H1 (cell line): ENCODE measurements at regions not wholly inside any gene's neighbourhood (a gene's known extent, or its start where the extent isn't known, plus 50 kb on each side); places are given as distances from the start of the nearest gene placed in this dataset.

ENCODE experiments used
- EP300 ChIP-seq, 2 experiments: IDR thresholded peaks; 1 replicate in 1 of 2; 2 replicates in 1 of 2; pipeline ENCODE4 v1.6.1; 2011 to 2012; ENCODE audit warnings: low read depth in 2 of 2, low read length in 2 of 2, mild to moderate bottlenecking in 2 of 2, borderline replicate concordance in 1 of 2, inconsistent platforms in 1 of 2, moderate library complexity in 1 of 2
- EZH2 ChIP-seq: fragments of 200-600 bp; sonication (generic); IDR thresholded peaks from 2 replicates; pipeline ENCODE4 v1.7.1; 2012; ENCODE audit warnings: low read depth, mild to moderate bottlenecking, moderate library complexity, low read length, inconsistent platforms; ENCODE audit not compliant: severe bottlenecking
- NRF1 ChIP-seq: IDR thresholded peaks from 2 replicates; pipeline ENCODE4 v1.6.1; 2011; ENCODE audit warnings: mild to moderate bottlenecking, low read depth, low read length, improper control_type of control experiment
- RXRA ChIP-seq: IDR thresholded peaks from 2 replicates; pipeline ENCODE4 v1.6.1; 2011; ENCODE audit warnings: low read depth, mild to moderate bottlenecking, low read length, moderate library complexity; ENCODE audit not compliant: insufficient read depth
- SIN3A ChIP-seq, 2 experiments: IDR thresholded peaks in 1 of 2; conservative IDR thresholded peaks in 1 of 2; 2 replicates each; pipeline ENCODE4 v1.6.1; 2011 to 2012; ENCODE audit warnings: low read length in 2 of 2, improper control_type of control experiment in 1 of 2, low read depth in 1 of 2, mild to moderate bottlenecking in 1 of 2
- TF ChIP-seq, protein P1 (sequence below), 3 experiments: IDR thresholded peaks; 1 replicate in 2 of 3; 2 replicates in 1 of 3; pipeline versions ENCODE4 v1.5.1 to v1.6.1; 2011; ENCODE audit warnings: low read length in 3 of 3, mild to moderate bottlenecking in 3 of 3, inconsistent platforms in 2 of 3, low read depth in 1 of 3, moderate library complexity in 1 of 3; ENCODE audit not compliant: insufficient read depth in 1 of 3; ENCODE audit errors: control extremely low read depth in 1 of 3

DNA sequence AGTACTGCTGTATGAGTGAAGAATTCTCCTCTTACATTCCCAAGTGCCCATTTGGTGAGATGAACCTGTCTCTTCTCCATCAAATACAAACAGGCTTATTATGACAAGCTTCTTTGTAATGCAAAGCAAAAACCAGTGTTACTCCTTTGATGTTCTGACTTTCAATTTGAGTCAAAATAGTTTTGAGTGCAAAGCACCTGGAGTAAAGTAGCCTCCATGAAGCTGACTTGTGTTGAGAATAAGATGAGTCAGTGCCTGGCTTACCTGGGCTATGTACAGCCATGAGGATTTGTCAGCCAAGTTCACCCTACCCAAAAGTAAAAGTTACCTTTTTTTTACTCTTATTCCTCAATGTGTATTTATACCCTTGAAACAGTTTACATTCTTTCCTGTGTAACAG is 132.5 kb upstream of the FMR1 start:
- no peak for TF ChIP-seq EZH2
- TF ChIP-seq, protein P1, sequence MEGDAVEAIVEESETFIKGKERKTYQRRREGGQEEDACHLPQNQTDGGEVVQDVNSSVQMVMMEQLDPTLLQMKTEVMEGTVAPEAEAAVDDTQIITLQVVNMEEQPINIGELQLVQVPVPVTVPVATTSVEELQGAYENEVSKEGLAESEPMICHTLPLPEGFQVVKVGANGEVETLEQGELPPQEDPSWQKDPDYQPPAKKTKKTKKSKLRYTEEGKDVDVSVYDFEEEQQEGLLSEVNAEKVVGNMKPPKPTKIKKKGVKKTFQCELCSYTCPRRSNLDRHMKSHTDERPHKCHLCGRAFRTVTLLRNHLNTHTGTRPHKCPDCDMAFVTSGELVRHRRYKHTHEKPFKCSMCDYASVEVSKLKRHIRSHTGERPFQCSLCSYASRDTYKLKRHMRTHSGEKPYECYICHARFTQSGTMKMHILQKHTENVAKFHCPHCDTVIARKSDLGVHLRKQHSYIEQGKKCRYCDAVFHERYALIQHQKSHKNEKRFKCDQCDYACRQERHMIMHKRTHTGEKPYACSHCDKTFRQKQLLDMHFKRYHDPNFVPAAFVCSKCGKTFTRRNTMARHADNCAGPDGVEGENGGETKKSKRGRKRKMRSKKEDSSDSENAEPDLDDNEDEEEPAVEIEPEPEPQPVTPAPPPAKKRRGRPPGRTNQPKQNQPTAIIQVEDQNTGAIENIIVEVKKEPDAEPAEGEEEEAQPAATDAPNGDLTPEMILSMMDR (IDR thresholded peaks at IDR 0.05; ENCODE audit: control extremely low read depth in 1 of 3, insufficient read depth in 1 of 3, low read depth in 1 of 3, low read length in 3 of 3), result no peak
- no peak for TF ChIP-seq SIN3A (conservative IDR thresholded peaks at IDR 0.05 in 1 of 2, IDR thresholded peaks at IDR 0.05 in 1 of 2; ENCODE audit: low read depth in 1 of 2, low read length in 2 of 2)
- no peak for TF ChIP-seq RXRA
- TF ChIP-seq NRF1, result no peak
- TF ChIP-seq EP300 (IDR thresholded peaks at IDR 0.05; ENCODE audit: borderline replicate concordance in 1 of 2, low read depth in 2 of 2, low read length in 2 of 2), result no peak
